GM10847 (cell line): ENCODE measurements at regions not wholly inside any gene's neighbourhood (a gene's known extent, or its start where the extent isn't known, plus 50 kb on each side); places are given as distances from the start of the nearest gene placed in this dataset.

Experiments used
- POLR2A ChIP-seq: IDR thresholded peaks from 2 replicates; pipeline ENCODE4 v1.6.1; 2011; ENCODE audit not compliant: insufficient read length; ENCODE audit errors: extremely low read depth

- no peak for TF ChIP-seq POLR2A
These were observed 121.5 kb upstream of the GALNT15 start for GRCh38 chr3:16052964-16053363.

- TF ChIP-seq POLR2A: no peak
These were observed 120.7 kb upstream of the GALNT15 start for GRCh38 chr3:16053794-16054193.

- TF ChIP-seq POLR2A: no peak
These were observed 118.8 kb upstream of the GALNT15 start for GRCh38 chr3:16055606-16056211.

GRCh38 chr3:16056217-16056616, 118.3 kb upstream of the GALNT15 start:
- no peak for TF ChIP-seq POLR2A

GRCh38 chr3:16058521-16058920, 116.0 kb upstream of the GALNT15 start:
- no peak for TF ChIP-seq POLR2A

GRCh38 chr3:16059081-16059537, 115.4 kb upstream of the GALNT15 start:
- TF ChIP-seq POLR2A: no peak

- no peak for TF ChIP-seq POLR2A
These were observed 114.6 kb upstream of the GALNT15 start for GRCh38 chr3:16059711-16060357.

- no peak for TF ChIP-seq POLR2A
These were observed 114.1 kb upstream of the GALNT15 start for GRCh38 chr3:16060358-16060852.

- no peak for TF ChIP-seq POLR2A
These were observed 113.5 kb upstream of the GALNT15 start for GRCh38 chr3:16060945-16061344.

GRCh38 chr3:16061491-16061890, 113.0 kb upstream of the GALNT15 start:
- TF ChIP-seq POLR2A: no peak

- no peak for TF ChIP-seq POLR2A
These were observed 110.9 kb upstream of the GALNT15 start for GRCh38 chr3:16063603-16064002.

- TF ChIP-seq POLR2A: no peak
These were observed 109.7 kb upstream of the GALNT15 start for GRCh38 chr3:16064642-16065414.

GRCh38 chr3:16066545-16066944, 107.9 kb upstream of the GALNT15 start:
- TF ChIP-seq POLR2A: no peak

GRCh38 chr3:16066975-16067374, 107.5 kb upstream of the GALNT15 start:
- no peak for TF ChIP-seq POLR2A

GRCh38 chr3:16067837-16068471, 106.5 kb upstream of the GALNT15 start:
- no peak for TF ChIP-seq POLR2A
